ENCODE measurements at regions not wholly inside any gene's neighbourhood (a gene's known extent, or its start where the extent isn't known, plus 50 kb on each side); places are given as distances from the start of the nearest gene placed in this dataset.

- no peak for FAIRE-seq
- Histone ChIP-seq H3K23me2 (ENCODE audit: low read depth, low read length) (no peaks in the 10 kb centered on the region), H4K5ac (ENCODE audit: insufficient read length, low read depth, low read length) (no peak overlapping the region), H2AFZ (ENCODE audit: low read length) (no peak overlapping the region), H2BK20ac (ENCODE audit: low read length) (no peak overlapping the region), H3K79me2 (ENCODE audit: control insufficient read depth in 1 of 2, insufficient read depth in 2 of 2, low read length in 2 of 2) (no peaks in the 10 kb centered on the region), H2BK15ac (ENCODE audit: low read length) (no peak overlapping the region), H3K9me3 (ENCODE audit: insufficient read depth in 2 of 2, low read depth in 1 of 2, low read length in 1 of 2) (no peaks in the 10 kb centered on the region), H3K4me1 (replicated peaks in 1 of 4; ENCODE audit: control insufficient read depth in 3 of 4, insufficient read depth in 4 of 4, low read length in 3 of 4) (no peaks in the 10 kb centered on the region), H3K23ac (ENCODE audit: insufficient read length) (no peak overlapping the region), H4K91ac (replicated peaks; ENCODE audit: insufficient read length, low read length) (no peak overlapping the region), H3K4me2 (ENCODE audit: insufficient read depth in 1 of 2, low read depth in 2 of 2, low read length in 2 of 2) (no peak overlapping the region), H3K79me1 (ENCODE audit: low read depth, low read length) (no peaks in the 10 kb centered on the region), H2BK5ac (ENCODE audit: low read depth, low read length) (no peak overlapping the region), H3K27ac (ENCODE audit: low read depth, low read length) (no peak overlapping the region), H3K14ac (ENCODE audit: insufficient read length) (no peak overlapping the region), H3K4ac (replicated peaks; ENCODE audit: insufficient read length, low read depth, low read length) (no peak overlapping the region), H3K9ac (replicated peaks in 1 of 4; ENCODE audit: extremely low read depth in 1 of 4, low read depth in 3 of 4, low read length in 3 of 4) (no peak overlapping the region), H2BK12ac (ENCODE audit: low read depth, low read length) (no peak overlapping the region), H3K4me3 (ENCODE audit: extremely low read depth in 1 of 4, insufficient read depth in 2 of 4, low read depth in 3 of 4, low read length in 4 of 4) (no peak overlapping the region), H3K36me3 (ENCODE audit: control insufficient read depth in 2 of 4, insufficient read depth in 4 of 4, low read length in 3 of 4) (no peaks in the 10 kb centered on the region), H3K27me3 (replicated peaks in 1 of 4; ENCODE audit: control insufficient read depth in 3 of 4, extremely low read depth in 1 of 4, insufficient read depth in 3 of 4, low read length in 3 of 4) (no peaks in the 10 kb centered on the region), H3K56ac (replicated peaks; ENCODE audit: insufficient read length, low read depth, low read length) (no peak overlapping the region), H4K20me1 (replicated peaks in 1 of 2; ENCODE audit: control insufficient read depth in 1 of 2, insufficient read depth in 2 of 2, low read length in 2 of 2) (no peaks in the 10 kb centered on the region), H3K18ac (ENCODE audit: extremely low read depth, low read length) (no peak overlapping the region), H4K8ac (ENCODE audit: extremely low read depth, insufficient read depth, low read length) (no peak overlapping the region), H2BK120ac (replicated peaks; ENCODE audit: low read depth, low read length) (no peak overlapping the region), H2AK5ac (ENCODE audit: low read depth, low read length) (no peak overlapping the region)
- no peak for TF ChIP-seq SP2 (IDR thresholded peaks at IDR 0.05; ENCODE audit: low read length)
- TF ChIP-seq CBX8 (IDR thresholded peaks at IDR 0.05; ENCODE audit: borderline replicate concordance, low read depth, low read length), result no peak
- TF ChIP-seq BRCA1 (IDR thresholded peaks at IDR 0.05; ENCODE audit: low read depth, low read length), result no peak
- TF ChIP-seq GTF2F1 (IDR thresholded peaks at IDR 0.05; ENCODE audit: borderline replicate concordance, low read depth, low read length), result no peak
- no peak for TF ChIP-seq EZH2 (IDR thresholded peaks at IDR 0.05; ENCODE audit: low read depth, low read length, severe bottlenecking)
- no peak for TF ChIP-seq SUZ12 (IDR thresholded peaks at IDR 0.05; ENCODE audit: low read length)
- WGBS, 2 experiments (ENCODE audit: extremely low coverage in 1 of 2, insufficient coverage in 1 of 2, insufficient read length in 1 of 2, insufficient replicate concordance in 2 of 2, low coverage in 1 of 2, low lambda C conversion rate in 2 of 2, missing lambda C conversion rate in 1 of 2), result 94% methylated on average over 2 of the region's 3 CpGs; no CpG with 5 or more reads in 1 of the 2 experiments
- CTCF ChIA-PET (ENCODE audit: partially characterized antibody), result no interaction called here
- POLR2A ChIA-PET (ENCODE audit: partially characterized antibody), result no interaction called here
- no peak for DNase-seq (ENCODE audit: low read depth in 1 of 2, low spot score in 2 of 2)
These were observed 1129.4 kb downstream of the TSN start for GRCh38 chr2:122884889-122885288.
